Panc1 (cell line): ENCODE measurements at regions not wholly inside any gene's neighbourhood (a gene's known extent, or its start where the extent isn't known, plus 50 kb on each side); places are given as distances from the start of the nearest gene placed in this dataset.

ENCODE experiments used
- ATAC-seq: fragments of 200-7000 bp; cut with Tn5 transposase; 2 replicates; pipeline ENCODE4 v1.9.1; 2020; ENCODE audit warnings: mild to moderate bottlenecking, moderate library complexity
- BruUV-seq: library from RNA; stranded (reverse); fragments of 400-500 nt; replicated peaks from 2 replicates; lab custom pipeline; 2021; lab: Mats Ljungman, UMichigan
- CTCF ChIA-PET: fragments of 300-600 bp; sonication (Branson Sonifier 250); formaldehyde crosslinking; loops from one replicate; lab custom pipeline; 2022; ENCODE audit warnings: antibody characterized with exemption; lab: Charles Lee
- POLR2A ChIA-PET: fragments of 300-600 bp; sonication (Branson Sonifier 250); formaldehyde crosslinking; loops from one replicate; lab custom pipeline; 2022; ENCODE audit warnings: antibody characterized with exemption; lab: Charles Lee
- DNase-seq: peaks from one replicate; pipeline ENCODE4 v3.0.0-alpha.2; 2010; ENCODE audit warnings: low read depth, low spot score
- H3K27ac ChIP-seq: 2 replicates; pipeline ENCODE4 v1.5.1; 2011; ENCODE audit warnings: mild to moderate bottlenecking, low read length, inconsistent platforms
- H3K27me3 ChIP-seq: fragments of 200-500 bp; sonication (Bioruptor generic); 2 replicates; pipeline ENCODE4 v1.6.0; 2014; ENCODE audit warnings: low read length, inconsistent platforms; ENCODE audit not compliant: control insufficient read depth, insufficient read depth
- H3K36me3 ChIP-seq: fragments of 200-500 bp; sonication (Bioruptor generic); 2 replicates; pipeline ENCODE4 v1.5.1; 2014; ENCODE audit warnings: inconsistent platforms, mild to moderate bottlenecking, low read length, moderate library complexity; ENCODE audit not compliant: control insufficient read depth, insufficient read depth
- H3K4me1 ChIP-seq: 2 replicates; pipeline ENCODE4 v1.5.1; 2011; ENCODE audit warnings: inconsistent platforms, mild to moderate bottlenecking, low read length, moderate library complexity; ENCODE audit not compliant: control insufficient read depth, insufficient read depth
- H3K4me3 ChIP-seq, 2 experiments: 2 replicates each; pipeline ENCODE4 v1.5.1; 2011 to 2012; ENCODE audit warnings: low read depth in 2 of 2, low read length in 2 of 2, mild to moderate bottlenecking in 2 of 2, inconsistent platforms in 1 of 2, moderate library complexity in 1 of 2
- H3K9me3 ChIP-seq: fragments of 200-500 bp; sonication (Bioruptor generic); 2 replicates; pipeline ENCODE4 v1.5.1; 2014; ENCODE audit warnings: low read depth, mild to moderate bottlenecking, inconsistent platforms, low read length, moderate library complexity; ENCODE audit not compliant: control insufficient read depth, insufficient read depth
- POLR2AphosphoS5 ChIP-seq: IDR thresholded peaks from 2 replicates; pipeline ENCODE4 v1.6.1; 2012; ENCODE audit warnings: mild to moderate bottlenecking, low read depth, low read length, moderate library complexity
- SIN3A ChIP-seq: IDR thresholded peaks from 2 replicates; pipeline ENCODE4 v1.6.1; 2012; ENCODE audit warnings: low read depth, mild to moderate bottlenecking, low read length, moderate library complexity, borderline replicate concordance; ENCODE audit not compliant: insufficient read depth
- TCF7L2 ChIP-seq: IDR thresholded peaks from 2 replicates; pipeline ENCODE4 v1.6.1; 2011; ENCODE audit warnings: mild to moderate bottlenecking, low read depth, low read length, inconsistent platforms
- in situ Hi-C: cut with HindIII; loops from 2 replicates; pipeline ENCODE4 v1.10.0; 2016; ENCODE audit warnings: low sequenced_read_pairs, low pct_unique_long_range_greater_than_20kb
- intact Hi-C: fragments of 100-400 bp; cut with micrococcal nuclease; formaldehyde crosslinking; loops from one replicate; pipeline ENCODE4 v1.10.0; 2022; ENCODE audit not compliant: unreplicated experiment
- TF ChIP-seq, protein P1 (sequence below), 2 experiments: IDR thresholded peaks; 2 replicates each; pipeline ENCODE4 v1.6.1; 2011 to 2012; ENCODE audit warnings: low read depth in 2 of 2, control low read depth in 1 of 2, low read length in 1 of 2, mild to moderate bottlenecking in 1 of 2, moderate library complexity in 1 of 2; ENCODE audit not compliant: insufficient read depth in 1 of 2
- TF ChIP-seq, protein P2 (sequence below): fragments of 450-650 bp; IDR thresholded peaks from 2 replicates; pipeline ENCODE4 v1.5.1; 2017; ENCODE audit warnings: mild to moderate bottlenecking

DNA sequence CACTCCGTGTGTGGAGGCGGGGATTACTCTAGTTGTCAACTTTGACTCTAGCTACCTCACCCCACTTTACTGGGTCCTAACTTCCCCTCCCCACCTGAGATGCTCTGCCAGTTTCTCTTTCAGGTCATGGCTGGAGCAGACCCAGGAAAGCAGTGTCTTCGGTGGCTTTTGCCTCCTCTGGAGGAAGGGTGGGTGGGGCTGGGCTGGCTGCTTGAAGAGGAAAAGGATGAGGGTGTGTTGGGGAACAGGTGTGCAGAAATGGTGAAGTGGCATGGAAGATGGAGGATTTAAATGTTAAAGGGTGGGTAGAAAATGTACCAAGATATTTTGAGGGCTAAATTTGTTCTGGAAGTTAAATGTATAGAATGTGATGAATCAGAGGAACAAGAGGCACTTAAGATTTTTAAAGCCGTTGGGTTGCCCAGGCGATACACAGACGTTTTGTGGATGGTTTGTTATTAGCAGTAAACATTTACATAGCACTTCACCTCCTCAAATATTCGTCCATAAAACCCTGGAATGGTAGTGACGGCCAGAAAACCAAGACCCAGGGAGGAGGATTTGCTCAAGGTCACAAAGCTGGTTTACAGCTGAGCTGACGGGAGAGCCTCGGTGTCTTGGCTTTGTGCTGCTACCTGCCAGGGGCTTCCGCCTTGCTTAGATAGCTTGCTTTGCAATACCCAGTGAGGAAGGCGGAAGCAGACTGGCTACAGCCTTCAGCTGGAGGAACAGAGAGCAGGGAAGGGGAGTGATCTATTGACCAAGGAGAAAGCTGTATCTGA is 72.2 kb upstream of the PRMT8 start:
- TF ChIP-seq SIN3A (no peak), TCF7L2 (no peak), POLR2AphosphoS5 (no peak)
- TF ChIP-seq, protein P1, sequence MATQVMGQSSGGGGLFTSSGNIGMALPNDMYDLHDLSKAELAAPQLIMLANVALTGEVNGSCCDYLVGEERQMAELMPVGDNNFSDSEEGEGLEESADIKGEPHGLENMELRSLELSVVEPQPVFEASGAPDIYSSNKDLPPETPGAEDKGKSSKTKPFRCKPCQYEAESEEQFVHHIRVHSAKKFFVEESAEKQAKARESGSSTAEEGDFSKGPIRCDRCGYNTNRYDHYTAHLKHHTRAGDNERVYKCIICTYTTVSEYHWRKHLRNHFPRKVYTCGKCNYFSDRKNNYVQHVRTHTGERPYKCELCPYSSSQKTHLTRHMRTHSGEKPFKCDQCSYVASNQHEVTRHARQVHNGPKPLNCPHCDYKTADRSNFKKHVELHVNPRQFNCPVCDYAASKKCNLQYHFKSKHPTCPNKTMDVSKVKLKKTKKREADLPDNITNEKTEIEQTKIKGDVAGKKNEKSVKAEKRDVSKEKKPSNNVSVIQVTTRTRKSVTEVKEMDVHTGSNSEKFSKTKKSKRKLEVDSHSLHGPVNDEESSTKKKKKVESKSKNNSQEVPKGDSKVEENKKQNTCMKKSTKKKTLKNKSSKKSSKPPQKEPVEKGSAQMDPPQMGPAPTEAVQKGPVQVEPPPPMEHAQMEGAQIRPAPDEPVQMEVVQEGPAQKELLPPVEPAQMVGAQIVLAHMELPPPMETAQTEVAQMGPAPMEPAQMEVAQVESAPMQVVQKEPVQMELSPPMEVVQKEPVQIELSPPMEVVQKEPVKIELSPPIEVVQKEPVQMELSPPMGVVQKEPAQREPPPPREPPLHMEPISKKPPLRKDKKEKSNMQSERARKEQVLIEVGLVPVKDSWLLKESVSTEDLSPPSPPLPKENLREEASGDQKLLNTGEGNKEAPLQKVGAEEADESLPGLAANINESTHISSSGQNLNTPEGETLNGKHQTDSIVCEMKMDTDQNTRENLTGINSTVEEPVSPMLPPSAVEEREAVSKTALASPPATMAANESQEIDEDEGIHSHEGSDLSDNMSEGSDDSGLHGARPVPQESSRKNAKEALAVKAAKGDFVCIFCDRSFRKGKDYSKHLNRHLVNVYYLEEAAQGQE (IDR thresholded peaks at IDR 0.05; ENCODE audit: insufficient read depth in 1 of 2, low read depth in 2 of 2, low read length in 1 of 2), result no peak
- TF ChIP-seq, protein P2, sequence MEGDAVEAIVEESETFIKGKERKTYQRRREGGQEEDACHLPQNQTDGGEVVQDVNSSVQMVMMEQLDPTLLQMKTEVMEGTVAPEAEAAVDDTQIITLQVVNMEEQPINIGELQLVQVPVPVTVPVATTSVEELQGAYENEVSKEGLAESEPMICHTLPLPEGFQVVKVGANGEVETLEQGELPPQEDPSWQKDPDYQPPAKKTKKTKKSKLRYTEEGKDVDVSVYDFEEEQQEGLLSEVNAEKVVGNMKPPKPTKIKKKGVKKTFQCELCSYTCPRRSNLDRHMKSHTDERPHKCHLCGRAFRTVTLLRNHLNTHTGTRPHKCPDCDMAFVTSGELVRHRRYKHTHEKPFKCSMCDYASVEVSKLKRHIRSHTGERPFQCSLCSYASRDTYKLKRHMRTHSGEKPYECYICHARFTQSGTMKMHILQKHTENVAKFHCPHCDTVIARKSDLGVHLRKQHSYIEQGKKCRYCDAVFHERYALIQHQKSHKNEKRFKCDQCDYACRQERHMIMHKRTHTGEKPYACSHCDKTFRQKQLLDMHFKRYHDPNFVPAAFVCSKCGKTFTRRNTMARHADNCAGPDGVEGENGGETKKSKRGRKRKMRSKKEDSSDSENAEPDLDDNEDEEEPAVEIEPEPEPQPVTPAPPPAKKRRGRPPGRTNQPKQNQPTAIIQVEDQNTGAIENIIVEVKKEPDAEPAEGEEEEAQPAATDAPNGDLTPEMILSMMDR, result no peak
- no peak overlapping the region for H3K4me3 ChIP-seq
- intact Hi-C loops, result no loop called here
- H3K4me1 ChIP-seq, result no peaks in the 10 kb centered on the region
- in situ Hi-C loops, result no loop called here
- no peaks in the 10 kb centered on the region for H3K27me3 ChIP-seq
- H3K36me3 ChIP-seq, result no peaks in the 10 kb centered on the region
- CTCF ChIA-PET, result no interaction called here
- no TSS peak for BruUV-seq
- ATAC-seq, result no peak
- no peak for DNase-seq
- no peak overlapping the region for H3K27ac ChIP-seq
- no peaks in the 10 kb centered on the region for H3K9me3 ChIP-seq
- POLR2A ChIA-PET, result no interaction called here

- in situ Hi-C loops (no loop called here), intact Hi-C loops (no loop called here)
- H3K27me3 ChIP-seq, result no peaks in the 10 kb centered on the region
- no peaks in the 10 kb centered on the region for H3K9me3 ChIP-seq
- ATAC-seq, result no peak
- H3K27ac ChIP-seq, result no peak overlapping the region
- TF ChIP-seq TCF7L2 (no peak), POLR2AphosphoS5 (no peak), SIN3A (no peak)
- TF ChIP-seq, protein P2, result no peak
- TF ChIP-seq, protein P1 (IDR thresholded peaks at IDR 0.05; ENCODE audit: insufficient read depth in 1 of 2, low read depth in 2 of 2, low read length in 1 of 2), result no peak
- H3K4me3 ChIP-seq, result no peak overlapping the region
- no peaks in the 10 kb centered on the region for H3K4me1 ChIP-seq
- DNase-seq, result no peak
- no peaks in the 10 kb centered on the region for H3K36me3 ChIP-seq
- no TSS peak for BruUV-seq
- CTCF ChIA-PET, result no interaction called here
- POLR2A ChIA-PET, result no interaction called here
Measured at GRCh38 chr12:3419558-3419957, 71.4 kb upstream of the PRMT8 start.
